Prostate gland (tissue), 2 donors: ENCODE measurements at regions not wholly inside any gene's neighbourhood (a gene's known extent, or its start where the extent isn't known, plus 50 kb on each side); places are given as distances from the start of the nearest gene placed in this dataset.

Source experiments
- DNase-seq: peaks from one replicate; pipeline ENCODE4 v3.0.0-alpha.2; 2019; ENCODE audit warnings: low spot score
- H3K27ac ChIP-seq, 2 donors: fragments of 200-600 bp; sonication (generic); 2 replicates each; pipeline ENCODE4 v1.5.1; 2017 to 2019
- H3K27me3 ChIP-seq: fragments of 200-600 bp; sonication (generic); replicated peaks from 2 replicates; pipeline ENCODE4 v1.5.1; 2019; ENCODE audit not compliant: insufficient read depth
- H3K36me3 ChIP-seq, 2 donors: fragments of 200-600 bp; sonication (generic); 1 replicate in 1 of 2; 2 replicates in 1 of 2; pipeline versions ENCODE4 v1.5.1 to v1.8.1; 2017 to 2019
- H3K4me1 ChIP-seq: fragments of 200-600 bp; sonication (generic); replicated peaks from 2 replicates; pipeline ENCODE4 v1.5.1; 2019
- H3K4me3 ChIP-seq, 2 donors: fragments of 200-600 bp; sonication (generic); 2 replicates each; pipeline ENCODE4 v1.5.1; 2017 to 2019
- H3K9me3 ChIP-seq: fragments of 200-600 bp; sonication (generic); 2 replicates; pipeline ENCODE4 v1.5.1; 2017
- CTCF ChIP-seq, 4 experiments: fragments of 200-600 bp in 2 of 4; fragments of 450-650 bp in 2 of 4; sonication (generic) in 2 of 4; IDR thresholded peaks; 1 replicate in 3 of 4; 2 replicates in 1 of 4; pipeline ENCODE4 v1.5.1; 2016 to 2019; ENCODE audit warnings: antibody characterized with exemption in 4 of 4, mild to moderate bottlenecking in 2 of 4, moderate library complexity in 2 of 4
- POLR2A ChIP-seq: fragments of 450-650 bp; IDR thresholded peaks from one replicate; pipeline ENCODE4 v1.6.1; 2016; ENCODE audit warnings: antibody characterized with exemption, mild to moderate bottlenecking
- POLR2AphosphoS5 ChIP-seq: sonication (generic); formaldehyde crosslinking; IDR thresholded peaks from one replicate; pipeline ENCODE4 v1.6.1; 2017; ENCODE audit warnings: antibody characterized with exemption
- WGBS: methylation state at CpG from one replicate; pipeline ENCODE4 v1.1.5; 2018; 5-methylcytosine and 5-hydroxymethylcytosine counted together
- intact Hi-C: fragments of 100-400 bp; cut with DNase I; formaldehyde crosslinking; loops from one replicate; pipeline ENCODE4 v1.14.2; 2022

GRCh38 chr7:124686543-124687171, 78.9 kb downstream of the GPR37 start:
- no peak overlapping the region for H3K4me3 ChIP-seq
- DNase-seq = no peak
- no peaks in the 10 kb centered on the region for H3K4me1 ChIP-seq
- TF ChIP-seq CTCF (IDR thresholded peaks at IDR 0.05) (no peak), POLR2AphosphoS5 (no peak), POLR2A (no peak)
- no peaks in the 10 kb centered on the region for H3K36me3 ChIP-seq
- H3K27me3 ChIP-seq = no peaks in the 10 kb centered on the region
- H3K27ac ChIP-seq = no peak overlapping the region
- no peaks in the 10 kb centered on the region for H3K9me3 ChIP-seq
- intact Hi-C loops = no loop called here

GRCh38 chr7:124681946-124682345, 83.6 kb downstream of the GPR37 start:
- Histone ChIP-seq H3K4me3 (no peak overlapping the region), H3K4me1 (no peaks in the 10 kb centered on the region), H3K27me3 (no peaks in the 10 kb centered on the region), H3K9me3 (no peaks in the 10 kb centered on the region), H3K27ac (no peak overlapping the region), H3K36me3 (no peaks in the 10 kb centered on the region)
- WGBS = 0% methylated on average over 1 of the region's 1 CpG
- intact Hi-C loops = no loop called here
- TF ChIP-seq CTCF (IDR thresholded peaks at IDR 0.05) (no peak), POLR2A (no peak), POLR2AphosphoS5 (no peak)
- DNase-seq = no peak

- WGBS = 92% methylated on average over 6 of the region's 6 CpGs
- no peak for TF ChIP-seq POLR2A
- no peak for TF ChIP-seq POLR2AphosphoS5
- no peak for TF ChIP-seq CTCF (IDR thresholded peaks at IDR 0.05)
- no peak overlapping the region for H3K4me3 ChIP-seq
- intact Hi-C loops = no loop called here
- DNase-seq = no peak
- no peaks in the 10 kb centered on the region for H3K27me3 ChIP-seq
- no peak overlapping the region for H3K27ac ChIP-seq
- no peaks in the 10 kb centered on the region for H3K9me3 ChIP-seq
- H3K36me3 ChIP-seq = no peaks in the 10 kb centered on the region
- no peaks in the 10 kb centered on the region for H3K4me1 ChIP-seq
These were observed 85.3 kb downstream of the GPR37 start for GRCh38 chr7:124680304-124680703.

GRCh38 chr7:124679586-124680225, 85.9 kb downstream of the GPR37 start:
- no peak for DNase-seq
- TF ChIP-seq POLR2A (no peak), POLR2AphosphoS5 (no peak), CTCF (IDR thresholded peaks at IDR 0.05) (no peak)
- intact Hi-C loops = no loop called here
- WGBS = 67% methylated on average over 8 of the region's 8 CpGs
- H3K4me1 ChIP-seq = no peaks in the 10 kb centered on the region
- H3K36me3 ChIP-seq = no peaks in the 10 kb centered on the region
- no peak overlapping the region for H3K4me3 ChIP-seq
- H3K27ac ChIP-seq = no peak overlapping the region
- no peaks in the 10 kb centered on the region for H3K9me3 ChIP-seq
- no peaks in the 10 kb centered on the region for H3K27me3 ChIP-seq

- H3K27ac ChIP-seq = no peak overlapping the region
- WGBS = 83% methylated on average over 2 of the region's 2 CpGs
- no peaks in the 10 kb centered on the region for H3K36me3 ChIP-seq
- intact Hi-C loops = no loop called here
- TF ChIP-seq POLR2AphosphoS5 (no peak), CTCF (IDR thresholded peaks at IDR 0.05) (no peak), POLR2A (no peak)
- H3K4me1 ChIP-seq = no peaks in the 10 kb centered on the region
- H3K27me3 ChIP-seq = no peaks in the 10 kb centered on the region
- no peak overlapping the region for H3K4me3 ChIP-seq
- DNase-seq = no peak
- H3K9me3 ChIP-seq = no peaks in the 10 kb centered on the region
These were observed 86.4 kb downstream of the GPR37 start for GRCh38 chr7:124679146-124679545.
